GM12878 (cell line): ENCODE measurements at regions not wholly inside any gene's neighbourhood (a gene's known extent, or its start where the extent isn't known, plus 50 kb on each side); places are given as distances from the start of the nearest gene placed in this dataset.

Source experiments
- BRCA1 ChIP-seq: IDR thresholded peaks from 2 replicates; pipeline ENCODE4 v1.6.1; 2011; ENCODE audit warnings: low read depth, low read length, improper control_type of control experiment
- GABPA ChIP-seq: IDR thresholded peaks from 2 replicates; pipeline ENCODE4 v1.6.1; 2014; ENCODE audit warnings: antibody characterized with exemption, low read depth, mild to moderate bottlenecking, inconsistent platforms
- NFIC ChIP-seq: IDR thresholded peaks from 2 replicates; pipeline ENCODE4 v1.6.1; 2012; ENCODE audit warnings: low read depth, mild to moderate bottlenecking, inconsistent platforms, low read length, moderate library complexity
- SREBF2 ChIP-seq: IDR thresholded peaks from 2 replicates; pipeline ENCODE4 v1.6.1; 2012; ENCODE audit warnings: mild to moderate bottlenecking, low read length
- STAT1 ChIP-seq: fragments of 450-650 bp; conservative IDR thresholded peaks from 2 replicates; pipeline ENCODE4 v1.6.1; 2014; ENCODE audit warnings: antibody characterized with exemption, mild to moderate bottlenecking
- SUZ12 ChIP-seq: fragments of 200-600 bp; sonication (generic); IDR thresholded peaks from one replicate; pipeline ENCODE4 v1.6.1; 2018; ENCODE audit warnings: antibody characterized with exemption, mild to moderate bottlenecking; ENCODE audit not compliant: unreplicated experiment
- TF ChIP-seq, protein P1 (sequence below), 3 experiments: IDR thresholded peaks in 2 of 3; conservative IDR thresholded peaks in 1 of 3; 2 replicates each; pipeline ENCODE4 v1.5.1; 2011; ENCODE audit warnings: low read depth in 3 of 3, low read length in 3 of 3, mild to moderate bottlenecking in 3 of 3, control low read depth in 2 of 3, moderate library complexity in 2 of 3, inconsistent platforms in 1 of 3, mixed read lengths in 1 of 3; ENCODE audit not compliant: control insufficient read depth in 2 of 3, insufficient read depth in 1 of 3; ENCODE audit errors: extremely low read depth in 1 of 3
- TF ChIP-seq, protein P2 (sequence below): IDR thresholded peaks from 2 replicates; pipeline ENCODE4 v1.6.1; 2012; ENCODE audit warnings: low read depth, low read length, improper control_type of control experiment

DNA sequence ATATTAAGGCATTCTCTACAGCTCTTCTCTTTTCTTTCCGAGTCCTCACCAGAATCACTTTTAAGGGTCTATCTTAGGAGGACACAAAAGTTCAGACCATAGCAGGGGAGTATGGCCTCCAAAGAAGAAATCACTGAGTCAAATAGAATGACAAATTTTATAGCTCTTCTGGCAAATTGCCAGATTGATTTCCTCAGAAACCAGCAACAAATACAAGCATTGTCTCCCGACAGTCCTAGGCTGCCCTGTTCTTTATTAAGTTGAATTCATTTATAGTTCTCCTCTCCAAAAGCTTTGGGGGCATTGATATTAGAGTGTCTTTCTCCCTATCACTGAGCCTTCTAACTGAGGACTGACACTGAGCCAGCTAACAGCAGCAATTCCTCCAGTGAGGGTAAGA is 156.4 kb upstream of the FRMD6 start:
- TF ChIP-seq STAT1 (no peak), SUZ12 (no peak), NFIC (no peak), SREBF2 (no peak), GABPA (no peak), BRCA1 (no peak)
- TF ChIP-seq, protein P1, sequence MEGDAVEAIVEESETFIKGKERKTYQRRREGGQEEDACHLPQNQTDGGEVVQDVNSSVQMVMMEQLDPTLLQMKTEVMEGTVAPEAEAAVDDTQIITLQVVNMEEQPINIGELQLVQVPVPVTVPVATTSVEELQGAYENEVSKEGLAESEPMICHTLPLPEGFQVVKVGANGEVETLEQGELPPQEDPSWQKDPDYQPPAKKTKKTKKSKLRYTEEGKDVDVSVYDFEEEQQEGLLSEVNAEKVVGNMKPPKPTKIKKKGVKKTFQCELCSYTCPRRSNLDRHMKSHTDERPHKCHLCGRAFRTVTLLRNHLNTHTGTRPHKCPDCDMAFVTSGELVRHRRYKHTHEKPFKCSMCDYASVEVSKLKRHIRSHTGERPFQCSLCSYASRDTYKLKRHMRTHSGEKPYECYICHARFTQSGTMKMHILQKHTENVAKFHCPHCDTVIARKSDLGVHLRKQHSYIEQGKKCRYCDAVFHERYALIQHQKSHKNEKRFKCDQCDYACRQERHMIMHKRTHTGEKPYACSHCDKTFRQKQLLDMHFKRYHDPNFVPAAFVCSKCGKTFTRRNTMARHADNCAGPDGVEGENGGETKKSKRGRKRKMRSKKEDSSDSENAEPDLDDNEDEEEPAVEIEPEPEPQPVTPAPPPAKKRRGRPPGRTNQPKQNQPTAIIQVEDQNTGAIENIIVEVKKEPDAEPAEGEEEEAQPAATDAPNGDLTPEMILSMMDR (IDR thresholded peaks at IDR 0.05 in 2 of 3, conservative IDR thresholded peaks at IDR 0.05 in 1 of 3; ENCODE audit: control insufficient read depth in 2 of 3, extremely low read depth in 1 of 3, insufficient read depth in 1 of 3, low read depth in 3 of 3, low read length in 3 of 3): no peak
- TF ChIP-seq, protein P2, sequence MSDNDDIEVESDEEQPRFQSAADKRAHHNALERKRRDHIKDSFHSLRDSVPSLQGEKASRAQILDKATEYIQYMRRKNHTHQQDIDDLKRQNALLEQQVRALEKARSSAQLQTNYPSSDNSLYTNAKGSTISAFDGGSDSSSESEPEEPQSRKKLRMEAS: no peak
